ENCODE measurements at regions not wholly inside any gene's neighbourhood (a gene's known extent, or its start where the extent isn't known, plus 50 kb on each side); places are given as distances from the start of the nearest gene placed in this dataset.

- no peak for DNase-seq (ENCODE audit: low spot score)
Measured at GRCh38 chr21:28233536-28234220, 759.0 kb downstream of the LTN1 start.

- DNase-seq (ENCODE audit: low spot score): no peak
Measured at GRCh38 chr21:28230559-28230958, 762.1 kb downstream of the LTN1 start.

GRCh38 chr21:28229814-28230213 lies 762.9 kb downstream of the LTN1 start:
- no peak for DNase-seq (ENCODE audit: low spot score)

GRCh38 chr21:28228636-28228995 lies 764.1 kb downstream of the LTN1 start:
- no peak for DNase-seq (ENCODE audit: low spot score)

- DNase-seq (ENCODE audit: low spot score): no peak
Measured at GRCh38 chr21:28227881-28228635, 764.6 kb downstream of the LTN1 start.

GRCh38 chr21:28226563-28226962 lies 766.1 kb downstream of the LTN1 start:
- DNase-seq (ENCODE audit: low spot score): no peak

GRCh38 chr21:28224191-28224726 lies 768.4 kb downstream of the LTN1 start:
- no peak for DNase-seq (ENCODE audit: low spot score)

- no peak for DNase-seq (ENCODE audit: low spot score)
Measured at GRCh38 chr21:28221984-28222383, 770.7 kb downstream of the LTN1 start.

- DNase-seq (ENCODE audit: low spot score): no peak
Measured at GRCh38 chr21:28220680-28221079, 772.0 kb downstream of the LTN1 start.

GRCh38 chr21:28216976-28217523 lies 775.6 kb downstream of the LTN1 start:
- no peak for DNase-seq (ENCODE audit: low spot score)

GRCh38 chr21:28215214-28215954 lies 777.3 kb downstream of the LTN1 start:
- no peak for DNase-seq (ENCODE audit: low spot score)

- no peak for DNase-seq (ENCODE audit: low spot score)
Measured at GRCh38 chr21:28214786-28215185, 777.9 kb downstream of the LTN1 start.

- DNase-seq (ENCODE audit: low spot score): no peak
Measured at GRCh38 chr21:28213261-28213660, 779.4 kb downstream of the LTN1 start.

- no peak for DNase-seq (ENCODE audit: low spot score)
Measured at GRCh38 chr21:28212061-28212460, 780.6 kb downstream of the LTN1 start.

- no peak for DNase-seq (ENCODE audit: low spot score)
Measured at GRCh38 chr21:28207436-28208173, 785.1 kb downstream of the LTN1 start.

GRCh38 chr21:28200726-28201125 lies 792.0 kb downstream of the LTN1 start:
- no peak for DNase-seq (ENCODE audit: low spot score)

- no peak for DNase-seq (ENCODE audit: low spot score)
Measured at GRCh38 chr21:28196981-28197380, 795.7 kb downstream of the LTN1 start.

GRCh38 chr21:28193189-28193588 lies 799.5 kb downstream of the LTN1 start:
- DNase-seq (ENCODE audit: low spot score): peak; percentile 6

- DNase-seq (ENCODE audit: low spot score): no peak
Measured at GRCh38 chr21:28186604-28187003, 806.1 kb downstream of the LTN1 start.

- no peak for DNase-seq (ENCODE audit: low spot score)
Measured at GRCh38 chr21:28181730-28182129, 810.9 kb downstream of the LTN1 start.

GRCh38 chr21:28179136-28179535 lies 813.5 kb downstream of the LTN1 start:
- no peak for DNase-seq (ENCODE audit: low spot score)

GRCh38 chr21:28177124-28177523 lies 815.6 kb downstream of the LTN1 start:
- no peak for DNase-seq (ENCODE audit: low spot score)
